ENCODE measurements at regions not wholly inside any gene's neighbourhood (a gene's known extent, or its start where the extent isn't known, plus 50 kb on each side); places are given as distances from the start of the nearest gene placed in this dataset.
A peak's percentile ranks its signal among the peaks of the same experiment; 100 is the strongest.

DNA sequence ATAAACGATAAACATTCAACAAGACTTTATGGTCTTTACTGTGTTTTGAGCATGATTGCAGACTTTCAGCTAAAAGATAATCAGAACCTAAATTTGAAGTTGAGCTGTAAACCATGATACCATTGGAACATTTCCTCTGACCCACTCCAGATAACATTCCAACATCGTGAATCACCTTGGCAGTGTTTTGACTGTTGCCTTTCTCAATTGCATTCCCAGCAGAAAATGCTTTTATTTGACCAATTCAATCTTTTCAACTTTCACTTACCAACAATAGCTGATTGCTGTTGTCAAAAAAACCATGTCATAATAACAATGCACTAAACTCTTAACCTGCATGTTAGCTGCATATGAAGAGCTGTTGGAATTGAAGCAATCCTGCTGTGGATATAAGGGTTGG is 165.5 kb downstream of the MDFIC start:
- DNase-seq (ENCODE audit: low read depth, low spot score), result peak; percentile 49

GRCh38 chr7:115086146-115086841 is 164.4 kb downstream of the MDFIC start:
- no peak for DNase-seq (ENCODE audit: low read depth, low spot score)

GRCh38 chr7:115085421-115085820 is 163.5 kb downstream of the MDFIC start:
- DNase-seq (ENCODE audit: low read depth, low spot score), result no peak

DNA sequence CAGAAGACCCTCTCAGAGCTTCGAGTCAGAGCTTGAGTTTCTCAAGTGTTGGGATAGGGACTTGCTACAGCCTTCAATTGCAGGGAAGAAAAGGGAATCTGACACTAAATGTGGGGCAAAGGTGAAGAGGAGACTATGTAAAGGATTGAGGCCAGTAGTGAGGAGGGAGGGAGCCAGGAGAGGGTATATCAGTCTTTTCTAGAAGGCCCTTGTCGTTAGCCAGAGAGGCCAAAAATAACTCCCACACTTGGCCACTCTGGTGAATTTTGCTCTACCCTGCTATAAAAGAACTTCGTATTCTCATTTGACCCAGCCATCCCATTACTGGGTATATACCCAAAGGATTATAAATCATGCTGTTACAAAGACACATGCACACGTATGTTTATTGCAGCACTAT is 162.0 kb downstream of the MDFIC start:
- DNase-seq (ENCODE audit: low read depth, low spot score), result no peak

DNA sequence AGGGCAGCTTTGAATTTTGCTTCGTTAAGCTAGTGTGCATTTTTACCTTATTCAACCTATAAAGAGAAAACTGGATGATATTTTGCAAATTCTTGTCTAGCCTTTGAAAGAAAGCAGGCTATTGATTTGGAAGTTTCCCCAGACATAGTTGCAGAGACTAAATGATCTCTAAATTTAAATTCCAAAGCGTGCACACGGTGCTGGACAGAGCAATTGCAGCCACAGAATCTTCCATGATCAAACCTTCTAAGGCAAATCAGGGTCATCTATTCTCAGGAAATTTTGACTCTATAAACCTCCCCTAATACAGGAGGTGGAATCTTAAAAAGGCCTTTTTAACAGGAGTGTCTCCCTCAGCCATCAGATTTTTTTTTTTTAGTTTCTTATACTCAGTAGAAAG is 159.9 kb downstream of the MDFIC start:
- DNase-seq (ENCODE audit: low read depth, low spot score), result no peak

DNA sequence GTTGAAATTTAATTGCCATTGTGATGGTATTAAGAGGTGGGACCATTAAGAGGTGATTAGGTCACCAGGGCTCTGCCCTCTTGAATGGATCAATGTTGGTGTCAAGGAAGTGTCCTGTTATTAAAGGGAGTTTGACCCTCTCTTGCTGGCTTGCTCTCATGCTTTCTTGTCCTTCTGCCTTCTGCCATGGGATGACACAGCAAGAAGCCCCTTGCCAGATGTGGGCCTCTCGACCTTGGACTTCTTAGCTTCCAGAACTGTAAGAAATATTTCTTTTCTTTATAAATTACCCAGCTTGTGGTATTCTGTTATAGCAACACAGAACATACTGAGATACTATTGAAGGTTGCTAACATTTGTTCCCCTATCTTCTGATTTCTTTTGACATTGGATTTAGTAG is 157.0 kb downstream of the MDFIC start:
- no peak for DNase-seq (ENCODE audit: low read depth, low spot score)

DNA sequence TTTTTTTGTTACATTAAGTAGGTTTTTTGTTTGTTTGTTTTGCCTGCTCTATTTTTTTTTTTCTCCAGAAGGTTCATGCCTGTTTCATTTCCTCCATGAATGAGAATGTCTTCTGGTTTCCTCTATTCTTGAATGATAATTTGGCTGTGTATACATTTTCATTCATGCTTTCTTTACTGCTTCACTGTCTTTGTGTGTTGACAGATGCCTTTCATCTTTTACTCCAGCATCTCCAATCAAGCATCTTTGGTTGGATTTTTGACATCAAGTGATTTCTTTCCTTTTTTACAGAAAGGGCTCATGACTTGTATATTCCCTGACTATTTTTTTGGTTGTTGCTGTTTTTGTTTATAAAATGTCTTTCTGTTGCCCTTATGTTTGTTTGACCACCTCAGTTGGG is 156.5 kb downstream of the MDFIC start:
- no peak for DNase-seq (ENCODE audit: low read depth, low spot score)

DNA sequence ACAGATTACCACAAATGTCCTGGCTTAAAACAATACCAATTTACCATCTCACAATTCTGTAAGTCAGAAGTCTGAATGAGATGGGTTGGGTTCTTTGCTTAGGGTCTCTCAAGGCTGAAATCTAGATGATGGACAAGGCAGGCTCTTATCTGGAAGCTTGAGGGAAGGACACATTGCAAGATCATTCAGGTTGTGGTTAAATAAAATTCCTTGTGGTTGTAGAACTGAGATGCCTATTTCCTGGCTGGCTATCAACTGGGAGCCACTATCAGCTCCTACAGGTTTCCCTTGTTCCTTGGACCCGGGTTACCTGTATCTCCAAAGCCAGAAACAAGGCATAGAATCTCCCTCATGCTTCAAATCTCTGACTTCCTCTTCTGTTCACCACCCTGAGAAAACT is 148.4 kb downstream of the MDFIC start:
- no peak for DNase-seq (ENCODE audit: low read depth, low spot score)

Data from smooth muscle cell of the brain vasculature (primary cell).